Superior temporal gyrus (tissue), 1 donor: ENCODE measurements at regions not wholly inside any gene's neighbourhood (a gene's known extent, or its start where the extent isn't known, plus 50 kb on each side); places are given as distances from the start of the nearest gene placed in this dataset.

Source experiments
- DNase-seq: peaks from one replicate; pipeline ENCODE4 v3.0.0-alpha.2; 2016; ENCODE audit errors: extremely low spot score

DNA sequence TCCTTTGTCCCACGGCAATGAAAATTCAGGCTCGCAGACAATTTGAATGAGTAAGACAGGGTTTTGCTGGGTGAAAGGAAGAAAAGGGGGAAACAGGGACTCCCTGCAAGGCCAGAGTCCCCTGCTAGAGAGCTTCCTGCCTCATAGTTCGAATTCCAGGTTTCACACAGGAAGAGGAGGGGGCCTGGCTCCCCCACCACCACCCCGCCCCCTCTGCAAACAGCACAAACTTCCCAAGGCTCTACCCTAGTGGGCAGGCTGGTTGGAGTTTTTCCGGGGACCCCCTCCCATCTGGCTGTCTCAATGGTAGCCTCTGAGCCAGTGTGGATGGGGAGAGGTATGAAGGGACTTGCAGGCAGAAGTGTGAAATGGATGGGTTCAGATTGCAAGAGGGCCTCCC lies 57.4 kb upstream of the NEBL start:
- DNase-seq: no peak

DNA sequence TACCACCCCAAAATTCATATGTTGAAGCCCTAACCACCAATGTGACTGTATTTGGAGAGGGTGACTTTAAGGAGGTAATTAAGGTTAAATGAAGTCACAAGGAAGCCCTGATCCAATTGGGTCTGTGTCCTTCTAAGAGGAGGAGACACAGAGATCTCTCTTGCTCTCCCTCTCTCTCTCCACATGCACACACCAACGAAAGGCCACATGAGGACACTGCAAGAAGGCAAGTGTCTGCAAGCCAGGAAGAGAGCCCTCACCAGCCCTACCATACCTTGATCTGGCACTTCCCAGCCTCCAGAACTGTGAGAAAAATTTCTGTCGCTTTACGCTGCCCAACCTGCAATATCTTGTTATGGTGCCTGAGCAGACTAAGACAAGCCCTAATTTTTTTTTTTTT lies 56.0 kb upstream of the NEBL start:
- DNase-seq: no peak

DNA sequence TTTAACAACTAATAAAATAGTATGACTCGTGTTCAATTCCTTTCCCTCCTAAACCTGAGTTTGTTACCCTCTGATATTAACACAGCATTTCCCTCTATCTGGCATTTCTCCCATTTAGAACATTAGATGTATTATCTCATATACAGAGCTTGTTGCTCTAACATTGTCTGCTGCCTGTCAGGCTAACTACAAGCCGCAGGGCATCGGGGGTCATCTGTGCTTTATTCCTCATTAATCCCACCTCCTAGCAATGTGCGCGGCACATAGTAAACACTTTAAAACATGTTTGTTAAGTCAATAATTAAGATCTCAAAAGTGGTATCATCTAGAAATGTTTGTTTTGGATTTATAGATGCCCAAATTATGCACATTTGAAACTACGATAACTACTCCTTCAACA lies 52.9 kb upstream of the NEBL start:
- no peak for DNase-seq

DNA sequence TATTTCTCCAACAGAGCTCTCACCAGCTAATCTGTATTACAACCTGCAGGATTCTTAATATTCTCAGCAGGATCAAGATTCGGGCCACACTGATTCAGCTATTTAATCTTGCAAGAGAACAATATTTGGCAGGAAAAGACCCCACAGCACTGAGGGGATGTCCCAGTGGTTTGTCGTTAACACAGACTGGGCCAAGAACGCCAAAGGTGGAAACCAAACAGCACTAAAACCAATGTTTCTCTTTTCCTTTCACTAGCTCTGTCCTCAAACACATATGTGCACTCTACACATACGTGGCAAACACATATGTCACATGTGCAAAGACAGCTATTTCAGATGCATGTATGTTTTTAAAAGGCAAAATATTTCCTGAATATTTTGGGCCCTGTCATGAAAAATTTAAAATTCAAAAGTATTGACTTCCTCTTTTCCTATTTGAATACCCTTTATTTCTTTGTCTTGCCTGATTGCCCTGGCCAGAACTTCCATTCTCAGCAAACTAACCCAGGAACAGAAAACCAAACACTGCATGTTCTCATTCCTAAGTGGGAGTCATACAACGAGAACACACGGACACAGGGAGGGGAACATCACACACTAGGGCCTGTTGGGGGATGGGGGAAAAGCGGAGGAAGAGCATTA lies 51.7 kb upstream of the NEBL start:
- DNase-seq: no peak
